ENCODE measurements at regions not wholly inside any gene's neighbourhood (a gene's known extent, or its start where the extent isn't known, plus 50 kb on each side); places are given as distances from the start of the nearest gene placed in this dataset.
A peak's percentile ranks its signal among the peaks of the same experiment; 100 is the strongest.
"Not testable (repeated sequence)": the region's sequence is repeated elsewhere in the genome, so short reads cannot be mapped to it uniquely, and the experiment has no call there.

GRCh38 chr1:38746941-38747600, 112.5 kb downstream of the RRAGC start:
- DNase-seq = no peak

GRCh38 chr1:38746402-38746935, 113.1 kb downstream of the RRAGC start:
- DNase-seq = no peak

GRCh38 chr1:38745476-38746401, 113.8 kb downstream of the RRAGC start:
- no peak for DNase-seq

GRCh38 chr1:38744452-38745350, 114.9 kb downstream of the RRAGC start:
- no peak for DNase-seq

DNA sequence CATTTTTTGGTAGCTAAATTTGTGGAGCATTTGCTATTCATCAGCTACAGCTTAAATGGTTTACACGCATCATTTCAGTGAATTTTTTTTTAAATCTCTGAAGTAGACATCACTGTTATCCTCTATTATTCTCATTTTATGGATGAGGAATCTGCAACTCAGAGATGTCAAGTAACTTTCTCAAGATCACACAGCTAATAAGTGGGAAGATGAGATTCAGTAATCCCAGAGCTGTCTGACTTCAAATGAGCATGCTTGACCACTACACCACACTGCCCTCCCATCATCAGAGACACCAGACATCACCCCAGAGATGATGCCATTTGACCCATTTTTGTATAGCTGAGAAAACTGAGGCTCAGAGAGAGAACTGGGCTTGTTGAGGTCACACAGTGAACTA, 116.4 kb downstream of the RRAGC start:
- no peak for DNase-seq

- no peak for DNase-seq
These were observed 118.2 kb downstream of the RRAGC start for GRCh38 chr1:38741341-38741740.

DNA sequence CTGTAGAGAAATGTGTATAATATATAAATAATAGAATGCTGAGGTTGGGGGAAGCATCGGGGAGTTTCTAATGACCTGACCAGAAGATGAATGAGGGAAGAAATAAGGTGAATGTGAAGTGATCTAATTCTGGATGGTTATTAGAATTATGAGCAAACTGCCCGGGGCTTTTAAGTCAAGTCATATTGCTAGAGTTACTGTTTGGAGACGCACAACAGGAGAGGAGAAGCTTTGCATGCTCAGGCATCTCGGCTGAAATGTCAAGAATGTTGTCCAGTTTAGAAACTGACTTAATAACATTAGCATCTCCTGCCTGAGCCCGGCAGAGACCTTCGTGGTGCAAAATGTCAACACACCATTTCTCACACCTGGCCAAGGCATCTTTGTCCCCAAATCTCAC, 119.1 kb downstream of the RRAGC start:
- no peak for DNase-seq

DNA sequence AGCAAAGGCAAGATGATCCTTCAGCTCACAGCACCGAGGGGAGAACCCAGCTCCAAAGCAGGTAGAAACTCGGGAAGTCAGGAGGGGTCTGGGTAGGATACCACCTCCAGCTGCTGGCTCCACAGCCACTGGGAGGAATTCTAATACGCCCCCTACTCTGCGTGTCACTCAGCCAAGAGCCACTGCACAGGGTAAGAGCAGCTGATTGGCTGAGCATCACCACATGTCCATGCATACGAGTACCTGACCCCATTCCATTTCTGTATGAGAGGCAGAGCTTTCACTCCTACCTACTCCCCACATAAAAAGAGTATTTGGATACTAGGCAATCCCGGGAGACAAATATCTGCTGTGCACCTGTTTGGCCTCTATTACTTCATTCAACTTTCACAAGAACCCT, 121.4 kb downstream of the RRAGC start:
- DNase-seq = no peak

DNA sequence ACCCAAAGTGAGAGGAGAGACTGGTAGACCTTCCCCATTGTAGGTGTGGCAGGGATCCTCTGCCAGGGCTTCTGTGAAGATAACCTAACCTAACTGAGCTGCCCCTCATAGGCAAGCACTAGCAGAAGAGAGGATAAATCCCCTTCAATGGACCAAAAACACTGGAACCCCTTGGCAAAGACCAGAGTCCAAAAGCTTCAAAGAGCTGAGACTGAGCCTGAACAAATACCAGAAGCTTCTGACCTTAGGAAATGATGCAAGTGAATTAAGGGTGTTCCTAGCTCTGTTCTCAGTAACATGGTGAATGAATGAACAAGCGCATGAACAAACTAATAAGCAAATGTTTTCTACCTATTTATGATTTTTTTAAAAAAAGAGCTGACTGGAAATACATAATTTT, 123.2 kb downstream of the RRAGC start:
- no peak for DNase-seq

DNA sequence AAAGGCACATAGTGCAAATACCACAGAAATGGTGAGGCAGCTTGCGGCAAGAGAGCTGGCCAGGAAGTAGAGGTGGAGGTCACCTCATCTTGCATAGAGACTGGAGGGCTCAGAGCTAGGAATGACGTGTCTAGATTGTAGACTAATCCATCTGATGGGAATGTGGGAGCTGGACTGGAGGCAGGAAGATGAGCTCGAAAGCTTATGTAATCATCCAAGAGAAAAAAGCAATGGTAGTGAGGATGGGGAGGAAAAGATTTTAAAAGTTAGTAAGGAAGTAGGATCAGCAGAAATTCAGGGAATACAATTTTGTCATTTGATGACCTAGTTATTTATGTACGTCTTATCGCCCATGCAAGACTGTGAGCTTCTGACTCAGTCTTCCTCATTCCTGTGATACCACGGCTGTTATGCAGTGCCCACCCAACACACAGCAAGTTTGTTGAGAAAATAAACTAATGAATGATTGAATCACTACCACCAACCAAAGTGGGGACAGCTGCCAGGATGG, 123.9 kb downstream of the RRAGC start:
- no peak for DNase-seq

DNA sequence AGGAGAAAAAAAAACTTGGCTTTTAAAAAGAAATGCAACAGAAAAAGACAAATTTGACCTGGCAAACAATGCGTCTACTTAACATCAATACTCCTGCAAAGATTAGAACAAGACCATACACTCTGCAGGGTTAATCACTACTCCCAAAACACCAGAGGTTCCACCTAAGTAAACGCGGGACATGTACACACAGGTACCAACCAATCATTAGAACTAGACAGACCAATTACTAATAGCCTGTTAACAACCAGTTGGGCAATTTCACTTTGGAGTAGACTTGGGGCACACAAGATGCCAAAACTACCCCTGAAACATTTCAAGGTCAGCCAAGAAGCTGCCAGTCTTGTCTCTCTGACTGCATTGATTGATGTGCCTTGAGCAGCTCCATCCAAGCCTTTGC, 125.8 kb downstream of the RRAGC start:
- DNase-seq = no peak

DNA sequence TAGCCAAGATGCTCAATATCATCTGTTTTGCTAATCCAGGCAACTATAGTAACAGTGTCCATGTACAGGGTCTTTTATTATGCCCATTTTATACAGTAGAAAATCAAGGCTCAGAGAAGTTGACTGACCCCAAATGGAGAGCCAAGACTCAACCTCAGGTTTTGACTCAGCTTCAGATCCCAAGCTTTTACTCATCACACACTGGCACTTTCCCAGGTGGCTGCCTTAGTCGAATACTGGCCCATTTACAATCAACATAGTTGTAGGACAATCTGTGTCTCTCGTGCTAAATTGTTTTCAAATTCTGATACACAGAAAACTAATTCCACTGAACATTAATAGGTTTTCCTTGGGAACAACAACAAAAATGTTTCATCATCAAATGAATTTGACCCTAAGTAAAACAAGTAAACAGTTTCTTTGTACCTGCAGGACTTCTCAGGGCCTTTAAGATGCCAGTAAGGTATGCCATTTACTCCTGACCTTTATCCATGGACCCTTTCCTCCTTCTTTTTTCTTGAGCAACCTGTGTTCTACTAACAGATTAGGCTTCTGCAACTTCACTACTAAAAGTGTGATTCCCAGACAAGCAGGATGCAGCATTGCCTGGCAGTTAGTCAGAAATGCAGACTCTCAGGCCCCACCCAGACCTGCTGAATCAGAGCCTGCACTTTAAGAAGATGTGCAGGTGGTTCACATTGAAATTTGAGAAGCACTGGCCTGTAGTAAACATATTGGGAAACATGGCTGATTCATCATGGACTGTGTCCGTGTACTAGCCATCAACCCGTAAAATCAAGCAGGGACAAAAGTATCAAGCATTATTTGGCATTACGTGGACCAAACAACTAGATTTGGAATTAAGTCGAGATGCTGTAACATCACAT, 128.8 kb downstream of the RRAGC start:
- DNase-seq = no peak

DNA sequence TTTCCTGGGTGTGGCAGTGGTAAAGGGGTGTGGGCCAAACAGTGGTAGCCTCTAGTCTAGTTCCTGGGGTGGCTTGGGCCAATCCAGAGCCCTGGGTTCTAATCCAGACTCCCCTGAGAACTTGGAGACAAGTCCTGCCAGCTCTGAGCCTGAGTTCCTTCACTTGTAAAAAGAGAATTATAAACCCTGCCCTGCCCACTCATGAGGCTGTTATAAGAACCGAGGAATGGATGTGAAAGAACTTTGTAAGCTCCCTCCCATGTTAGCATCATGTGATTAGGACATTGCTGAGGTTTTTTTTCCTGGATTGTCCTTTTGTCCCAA, 131.0 kb downstream of the RRAGC start:
- DNase-seq = no peak

GRCh38 chr1:38727684-38728584, 131.6 kb downstream of the RRAGC start:
- peak; percentile 74 for DNase-seq

GRCh38 chr1:38725321-38725961, 134.1 kb downstream of the RRAGC start:
- not testable (repeated sequence) for DNase-seq

DNA sequence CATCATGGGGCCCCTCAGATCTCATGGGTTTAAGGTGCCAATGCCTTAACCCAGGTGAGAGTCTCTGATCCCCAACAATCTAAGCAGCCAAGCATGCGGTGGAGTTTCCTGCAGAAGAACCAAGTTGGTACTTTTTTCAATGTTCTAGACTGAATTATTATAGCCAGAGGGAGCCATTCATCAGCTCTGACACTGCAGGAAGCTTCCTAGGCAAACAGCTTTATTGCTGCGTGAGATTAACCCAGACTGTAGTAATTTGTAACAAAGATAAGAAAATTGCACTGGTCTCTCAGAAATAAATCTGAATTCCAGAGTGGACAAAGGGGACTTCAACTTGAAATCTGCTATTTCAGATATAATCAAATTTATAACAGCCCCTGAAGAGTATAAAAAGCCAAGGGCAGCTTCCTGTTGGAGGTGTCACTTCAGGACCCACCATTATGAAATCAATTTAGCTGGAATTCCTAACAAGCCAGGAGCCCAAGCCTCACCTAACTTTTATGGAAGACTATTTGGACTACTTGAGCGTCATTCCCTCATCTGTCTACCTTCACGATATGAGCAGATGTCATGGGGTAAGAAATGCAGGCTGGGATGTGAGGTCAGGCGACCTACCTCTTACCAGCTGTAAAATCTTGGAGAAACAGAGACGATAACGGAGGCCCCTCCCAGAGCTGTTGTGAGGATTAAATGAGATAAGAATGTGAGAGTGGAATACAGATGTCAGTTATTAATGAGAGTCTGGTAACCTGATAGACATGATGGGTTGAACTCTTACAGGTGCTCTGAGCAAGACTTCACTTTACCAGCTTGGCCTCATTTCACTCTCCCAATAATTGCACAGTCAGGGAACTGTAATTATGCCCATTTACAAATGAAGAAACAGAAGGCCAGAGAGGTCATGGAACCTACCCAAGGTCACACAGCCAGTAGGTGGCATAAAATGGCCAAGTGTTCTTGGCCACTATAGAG, 135.1 kb downstream of the RRAGC start:
- no peak for DNase-seq

GRCh38 chr1:38721816-38722215, 137.8 kb downstream of the RRAGC start:
- no peak for DNase-seq

GRCh38 chr1:38719880-38720279, 139.7 kb downstream of the RRAGC start:
- no peak for DNase-seq

DNA sequence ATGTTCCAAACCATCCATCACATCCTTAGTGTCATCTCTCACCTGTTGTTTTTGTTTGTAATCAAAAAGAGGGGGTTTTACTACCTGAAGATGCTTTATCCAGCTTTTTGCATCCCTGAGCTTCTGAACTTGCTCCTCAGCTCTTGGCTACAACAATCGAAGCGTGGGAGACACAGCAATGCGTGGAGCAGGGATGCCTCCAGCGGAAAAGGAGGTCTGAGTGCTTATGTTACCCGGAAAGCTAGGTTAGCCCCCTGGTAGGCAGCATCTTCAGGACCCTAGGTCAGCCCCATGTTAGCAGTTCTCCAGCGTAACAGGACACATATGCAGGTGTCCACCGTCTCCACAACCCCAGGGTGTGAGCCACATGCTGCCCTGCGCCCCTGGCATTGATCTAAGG, 141.5 kb downstream of the RRAGC start:
- DNase-seq = no peak

All from femur (tissue), 1 donor.